CD4-positive, alpha-beta T cell (primary cell): ENCODE measurements at regions not wholly inside any gene's neighbourhood (a gene's known extent, or its start where the extent isn't known, plus 50 kb on each side); places are given as distances from the start of the nearest gene placed in this dataset.

Source experiments
- ATAC-seq: fragments of 200-7000 bp; cut with Tn5 transposase; one replicate; pipeline ENCODE4 v1.10.0; 2022; ENCODE audit warnings: mild to moderate bottlenecking; ENCODE audit not compliant: poor library complexity
- CTCF ChIA-PET: fragments of 350-600 bp; sonication (Branson Sonifier 250); formaldehyde crosslinking; loops from one replicate; lab custom pipeline; 2021; ENCODE audit warnings: antibody characterized with exemption, inconsistent platforms; lab: Charles Lee
- POLR2A ChIA-PET: fragments of 350-600 bp; sonication (Branson Sonifier 250); formaldehyde crosslinking; loops from one replicate; lab custom pipeline; 2021; ENCODE audit warnings: antibody characterized with exemption, inconsistent platforms; lab: Charles Lee
- DNase-seq, 14 experiments: peaks; one replicate each; pipeline ENCODE4 v3.0.0-alpha.2; 2013 to 2020; ENCODE audit warnings: mixed read lengths in 2 of 14
- H3K27ac ChIP-seq, 2 donors: one replicate each; pipeline versions ENCODE4 v1.5.1 to v1.7.0; 2013; ENCODE audit warnings: low read length in 2 of 2, low read depth in 1 of 2, mild to moderate bottlenecking in 1 of 2
- H3K27me3 ChIP-seq, 2 experiments: 1 replicate in 1 of 2; 2 replicates in 1 of 2; pipeline versions ENCODE4 v1.6.1 to v1.7.0; 2013; ENCODE audit warnings: low read length in 2 of 2, control low read depth in 1 of 2, mild to moderate bottlenecking in 1 of 2, moderate library complexity in 1 of 2; ENCODE audit not compliant: insufficient read depth in 2 of 2, control insufficient read depth in 1 of 2
- H3K36me3 ChIP-seq: one replicate; pipeline ENCODE4 v1.6.1; 2013; ENCODE audit warnings: low read length, control low read depth; ENCODE audit not compliant: insufficient read depth
- H3K4me1 ChIP-seq: one replicate; pipeline ENCODE4 v1.6.1; 2013; ENCODE audit warnings: low read length, control low read depth; ENCODE audit not compliant: insufficient read depth
- H3K4me3 ChIP-seq: one replicate; pipeline ENCODE4 v1.5.1; 2013; ENCODE audit warnings: mild to moderate bottlenecking, low read length, moderate library complexity
- H3K9me3 ChIP-seq, 2 experiments: 1 replicate in 1 of 2; 2 replicates in 1 of 2; pipeline versions ENCODE4 v1.6.1 to v1.7.0; 2013; ENCODE audit warnings: low read length in 2 of 2, mild to moderate bottlenecking in 2 of 2, control low read depth in 1 of 2, moderate library complexity in 1 of 2; ENCODE audit not compliant: control insufficient read depth in 1 of 2, insufficient read depth in 1 of 2
- H3K27ac Mint-ChIP-seq: one replicate; pipeline ENCODE4 v1.8.0; 2020; ENCODE audit warnings: mixed read lengths
- H3K27me3 Mint-ChIP-seq: one replicate; pipeline ENCODE4 v1.8.0; 2021; ENCODE audit warnings: mixed read lengths
- H3K36me3 Mint-ChIP-seq: one replicate; pipeline ENCODE4 v1.8.0; 2021; ENCODE audit warnings: low read depth, mixed read lengths
- H3K4me1 Mint-ChIP-seq: one replicate; pipeline ENCODE4 v1.8.0; 2021; ENCODE audit warnings: low read depth, mixed read lengths
- H3K4me3 Mint-ChIP-seq: one replicate; pipeline ENCODE4 v1.8.0; 2020; ENCODE audit warnings: mild to moderate bottlenecking, mixed read lengths
- H3K9me3 Mint-ChIP-seq: one replicate; pipeline ENCODE4 v1.8.0; 2020; ENCODE audit warnings: mixed read lengths
- intact Hi-C, 2 experiments: fragments of 100-400 bp; cut with DNase I in 1 of 2; cut with micrococcal nuclease in 1 of 2; formaldehyde crosslinking; loops; one replicate each; pipeline versions ENCODE4 v1.15.1 to v1.9.0; 2023 to 2025; cut with DNase I, micrococcal nuclease
- TF ChIP-seq, protein P1 (sequence below): fragments of 200-600 bp; IDR thresholded peaks from one replicate; pipeline ENCODE4 v1.8.0; 2022; ENCODE audit warnings: antibody characterized with exemption, mild to moderate bottlenecking

DNA sequence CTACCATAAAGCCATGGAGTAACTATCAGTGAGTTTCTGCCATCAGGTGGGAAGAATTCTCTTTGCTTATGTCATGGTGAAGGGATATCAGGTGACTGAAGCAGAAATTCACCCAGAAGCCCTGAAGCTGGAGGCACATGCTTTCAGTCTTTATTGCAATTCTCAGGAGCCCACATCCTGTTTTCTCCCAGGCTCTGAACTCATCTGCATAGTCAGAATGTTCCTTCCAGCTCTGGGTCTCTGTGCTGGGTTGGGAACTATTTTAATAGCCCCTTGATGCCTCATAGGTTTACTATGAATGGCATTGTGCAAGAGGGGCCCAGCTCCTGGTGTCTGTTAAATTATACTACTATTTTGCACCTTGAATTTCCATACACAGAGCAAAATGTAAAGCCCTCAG lies 198.4 kb upstream of the SOX9 start:
- TF ChIP-seq, protein P1, sequence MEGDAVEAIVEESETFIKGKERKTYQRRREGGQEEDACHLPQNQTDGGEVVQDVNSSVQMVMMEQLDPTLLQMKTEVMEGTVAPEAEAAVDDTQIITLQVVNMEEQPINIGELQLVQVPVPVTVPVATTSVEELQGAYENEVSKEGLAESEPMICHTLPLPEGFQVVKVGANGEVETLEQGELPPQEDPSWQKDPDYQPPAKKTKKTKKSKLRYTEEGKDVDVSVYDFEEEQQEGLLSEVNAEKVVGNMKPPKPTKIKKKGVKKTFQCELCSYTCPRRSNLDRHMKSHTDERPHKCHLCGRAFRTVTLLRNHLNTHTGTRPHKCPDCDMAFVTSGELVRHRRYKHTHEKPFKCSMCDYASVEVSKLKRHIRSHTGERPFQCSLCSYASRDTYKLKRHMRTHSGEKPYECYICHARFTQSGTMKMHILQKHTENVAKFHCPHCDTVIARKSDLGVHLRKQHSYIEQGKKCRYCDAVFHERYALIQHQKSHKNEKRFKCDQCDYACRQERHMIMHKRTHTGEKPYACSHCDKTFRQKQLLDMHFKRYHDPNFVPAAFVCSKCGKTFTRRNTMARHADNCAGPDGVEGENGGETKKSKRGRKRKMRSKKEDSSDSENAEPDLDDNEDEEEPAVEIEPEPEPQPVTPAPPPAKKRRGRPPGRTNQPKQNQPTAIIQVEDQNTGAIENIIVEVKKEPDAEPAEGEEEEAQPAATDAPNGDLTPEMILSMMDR: no peak
- Mint-ChIP-seq H3K4me3 (no peak overlapping the region), H3K36me3 (no peaks in the 10 kb centered on the region), H3K4me1 (no peaks in the 10 kb centered on the region), H3K9me3 (peaks cover 6% of the 10 kb centered on the region), H3K27ac (peak overlapping the region; percentile 55), H3K27me3 (no peaks in the 10 kb centered on the region)
- Histone ChIP-seq H3K4me1 (no peaks in the 10 kb centered on the region), H3K27ac (no peak overlapping the region), H3K36me3 (no peaks in the 10 kb centered on the region), H3K27me3 (no peaks in the 10 kb centered on the region), H3K9me3 (peaks cover 0 to 8% of the 10 kb centered on the region in 2 experiments), H3K4me3 (no peak overlapping the region)
- DNase-seq (peak in 2 of 14 experiments; percentile 1 to 39), ATAC-seq (peak; percentile 42)
- POLR2A ChIA-PET: no interaction called here
- intact Hi-C loops: no loop called here
- CTCF ChIA-PET: no interaction called here

DNA sequence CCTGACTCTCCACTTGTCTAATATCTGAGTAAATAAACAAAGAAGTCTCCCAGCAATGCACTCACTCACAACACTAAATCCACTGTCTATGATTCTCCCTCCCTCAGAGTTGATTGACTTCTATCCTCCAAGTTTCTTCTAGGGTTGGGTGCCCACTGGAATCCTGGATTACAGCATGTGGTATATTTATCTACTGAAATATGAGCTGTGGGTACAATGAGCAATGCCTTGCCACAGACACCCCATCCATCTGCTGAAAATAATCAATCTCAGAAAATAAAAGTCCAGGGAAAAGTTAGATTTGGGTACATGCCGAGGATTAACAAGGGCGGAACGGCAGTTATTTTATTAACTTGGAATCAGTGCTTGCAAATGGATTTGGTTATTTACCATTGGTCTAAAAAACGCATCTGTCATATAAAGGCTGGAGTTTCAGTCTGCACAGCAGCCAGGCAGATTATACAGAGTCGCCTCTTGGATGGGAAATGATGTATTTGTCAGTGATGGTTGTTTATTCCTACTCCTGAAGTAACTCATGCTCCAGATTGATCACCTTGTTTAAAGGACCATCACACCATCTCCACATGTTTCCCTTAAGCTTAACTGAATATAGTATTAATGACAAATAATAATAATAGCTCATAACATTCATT lies 193.9 kb upstream of the SOX9 start:
- TF ChIP-seq, protein P1: no peak
- Histone ChIP-seq H3K4me3 (no peak overlapping the region), H3K36me3 (no peaks in the 10 kb centered on the region), H3K27ac (no peak overlapping the region), H3K9me3 (peaks cover 0 to 13% of the 10 kb centered on the region in 2 experiments), H3K27me3 (no peaks in the 10 kb centered on the region), H3K4me1 (no peaks in the 10 kb centered on the region)
- H3K27me3 Mint-ChIP-seq: no peaks in the 10 kb centered on the region
- no peaks in the 10 kb centered on the region for H3K4me1 Mint-ChIP-seq
- ChIA-PET POLR2A (no interaction called here), CTCF (no interaction called here)
- intact Hi-C loops: no loop called here
- ATAC-seq: no peak
- H3K36me3 Mint-ChIP-seq: no peaks in the 10 kb centered on the region
- no peak overlapping the region for H3K27ac Mint-ChIP-seq
- H3K9me3 Mint-ChIP-seq: peaks cover 6% of the 10 kb centered on the region
- DNase-seq: no peak
- H3K4me3 Mint-ChIP-seq: no peak overlapping the region

DNA sequence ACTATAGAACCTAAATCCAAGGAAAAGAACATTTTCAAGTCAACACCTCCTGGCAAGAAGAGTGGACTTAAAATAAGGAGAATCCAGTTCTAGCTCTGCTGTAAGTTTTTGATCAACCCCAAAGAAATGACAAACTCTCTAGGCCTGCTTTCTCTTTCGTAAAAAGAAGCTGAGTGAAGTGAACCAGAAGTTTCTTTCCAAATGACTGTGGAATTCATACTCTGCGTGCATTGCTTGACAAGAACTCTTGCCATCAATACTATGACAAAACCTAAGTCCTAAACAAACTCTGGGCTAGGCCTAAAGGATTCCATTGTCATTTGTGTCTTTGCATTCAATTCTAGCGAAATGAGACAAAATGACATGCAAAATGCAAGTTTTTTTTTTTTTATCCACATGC lies 187.5 kb upstream of the SOX9 start:
- Mint-ChIP-seq H3K27ac (no peak overlapping the region), H3K9me3 (peaks cover 2% of the 10 kb centered on the region), H3K4me3 (no peak overlapping the region), H3K27me3 (no peaks in the 10 kb centered on the region), H3K36me3 (no peaks in the 10 kb centered on the region), H3K4me1 (no peaks in the 10 kb centered on the region)
- TF ChIP-seq, protein P1: no peak
- Histone ChIP-seq H3K9me3 (peaks cover 0 to 7% of the 10 kb centered on the region in 2 experiments), H3K4me1 (no peaks in the 10 kb centered on the region), H3K27ac (no peak overlapping the region), H3K27me3 (no peaks in the 10 kb centered on the region), H3K4me3 (no peak overlapping the region), H3K36me3 (no peaks in the 10 kb centered on the region)
- POLR2A ChIA-PET: no interaction called here
- no peak for ATAC-seq
- intact Hi-C loops: no loop called here
- CTCF ChIA-PET: no interaction called here
- DNase-seq: no peak
